ENCODE measurements at regions not wholly inside any gene's neighbourhood (a gene's known extent, or its start where the extent isn't known, plus 50 kb on each side); places are given as distances from the start of the nearest gene placed in this dataset.

DNA sequence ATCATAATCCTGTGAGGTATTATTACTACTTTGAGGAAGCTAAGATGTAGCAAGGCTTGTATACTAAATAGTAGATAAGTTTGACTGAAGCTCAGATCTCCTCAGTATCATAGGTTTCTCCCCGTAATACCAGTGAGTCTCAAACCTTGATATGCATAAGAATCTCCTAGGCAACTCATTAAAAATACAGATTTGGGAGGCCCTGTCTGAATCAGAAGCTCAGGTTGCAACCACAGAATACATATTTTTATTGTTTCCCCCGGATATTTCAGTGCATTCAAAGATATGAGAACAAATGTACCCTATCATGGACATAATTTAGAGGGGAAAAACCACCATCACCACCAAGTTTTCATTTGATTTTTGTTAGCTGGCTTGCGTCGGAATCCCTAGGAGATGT, 242.1 kb upstream of the C2CD4B start:
- H3K9me3 Mint-ChIP-seq (ENCODE audit: low read depth), result no peaks in the 10 kb centered on the region
- TF ChIP-seq, protein P1, sequence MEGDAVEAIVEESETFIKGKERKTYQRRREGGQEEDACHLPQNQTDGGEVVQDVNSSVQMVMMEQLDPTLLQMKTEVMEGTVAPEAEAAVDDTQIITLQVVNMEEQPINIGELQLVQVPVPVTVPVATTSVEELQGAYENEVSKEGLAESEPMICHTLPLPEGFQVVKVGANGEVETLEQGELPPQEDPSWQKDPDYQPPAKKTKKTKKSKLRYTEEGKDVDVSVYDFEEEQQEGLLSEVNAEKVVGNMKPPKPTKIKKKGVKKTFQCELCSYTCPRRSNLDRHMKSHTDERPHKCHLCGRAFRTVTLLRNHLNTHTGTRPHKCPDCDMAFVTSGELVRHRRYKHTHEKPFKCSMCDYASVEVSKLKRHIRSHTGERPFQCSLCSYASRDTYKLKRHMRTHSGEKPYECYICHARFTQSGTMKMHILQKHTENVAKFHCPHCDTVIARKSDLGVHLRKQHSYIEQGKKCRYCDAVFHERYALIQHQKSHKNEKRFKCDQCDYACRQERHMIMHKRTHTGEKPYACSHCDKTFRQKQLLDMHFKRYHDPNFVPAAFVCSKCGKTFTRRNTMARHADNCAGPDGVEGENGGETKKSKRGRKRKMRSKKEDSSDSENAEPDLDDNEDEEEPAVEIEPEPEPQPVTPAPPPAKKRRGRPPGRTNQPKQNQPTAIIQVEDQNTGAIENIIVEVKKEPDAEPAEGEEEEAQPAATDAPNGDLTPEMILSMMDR (IDR thresholded peaks at IDR 0.05), result no peak
- peaks cover 2% of the 10 kb centered on the region for H3K36me3 Mint-ChIP-seq (ENCODE audit: low read depth)
- H3K27ac Mint-ChIP-seq (ENCODE audit: unreplicated experiment), result no peak overlapping the region
- H3K4me1 Mint-ChIP-seq (ENCODE audit: low read depth), result peaks cover 12% of the 10 kb centered on the region
- H3K27me3 Mint-ChIP-seq (ENCODE audit: low read depth), result no peaks in the 10 kb centered on the region
- no peak overlapping the region for H3K4me3 Mint-ChIP-seq (ENCODE audit: unreplicated experiment)
- DNase-seq (ENCODE audit: low spot score), result no peak

DNA sequence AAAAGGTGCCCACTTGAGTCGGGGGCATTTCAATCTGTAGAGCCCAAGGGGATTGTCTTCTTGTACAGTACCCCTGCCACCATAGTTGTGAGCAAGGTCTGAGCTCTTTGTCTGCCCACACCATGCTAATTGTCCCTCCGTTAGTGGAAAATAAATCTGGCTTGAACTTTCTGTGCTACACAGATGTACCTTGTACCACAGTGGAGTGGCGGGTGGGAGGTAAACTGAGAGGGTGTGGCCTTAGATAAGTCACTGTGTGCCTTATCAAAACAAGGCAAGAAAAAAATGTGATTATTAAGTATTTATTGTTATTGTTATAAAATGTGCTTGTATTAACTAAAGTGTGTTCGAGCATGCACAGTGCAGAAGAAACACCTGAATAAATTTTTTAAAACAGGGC, 242.9 kb upstream of the C2CD4B start:
- Mint-ChIP-seq H3K4me3 (ENCODE audit: unreplicated experiment) (no peak overlapping the region), H3K27ac (ENCODE audit: unreplicated experiment) (no peak overlapping the region)

DNA sequence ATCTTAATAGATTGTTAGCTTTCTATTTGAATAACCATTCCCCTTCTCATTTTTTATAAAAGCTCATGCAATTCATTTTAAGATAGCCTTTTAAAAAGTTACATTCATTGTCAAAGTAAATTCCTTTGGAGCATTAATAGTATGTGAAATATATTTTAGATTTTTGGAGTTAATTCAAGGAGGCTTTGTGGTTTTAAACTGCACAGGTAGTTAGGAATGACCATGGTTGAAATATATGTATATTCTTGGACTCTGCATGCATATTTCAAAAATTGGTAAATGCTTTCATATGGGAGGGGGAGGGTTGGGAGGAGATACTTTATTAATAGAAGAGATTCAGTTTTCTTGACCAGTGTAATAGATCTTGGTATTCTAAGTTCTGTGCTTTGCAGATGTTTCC, 244.4 kb upstream of the C2CD4B start:
- no peak overlapping the region for H3K4me3 Mint-ChIP-seq (ENCODE audit: unreplicated experiment)
- peaks cover 7% of the 10 kb centered on the region for H3K4me1 Mint-ChIP-seq (ENCODE audit: low read depth)
- TF ChIP-seq, protein P1 (IDR thresholded peaks at IDR 0.05), result no peak
- H3K9me3 Mint-ChIP-seq (ENCODE audit: low read depth), result no peaks in the 10 kb centered on the region
- DNase-seq (ENCODE audit: low spot score), result no peak
- H3K27ac Mint-ChIP-seq (ENCODE audit: unreplicated experiment), result no peak overlapping the region
- H3K27me3 Mint-ChIP-seq (ENCODE audit: low read depth), result no peaks in the 10 kb centered on the region
- H3K36me3 Mint-ChIP-seq (ENCODE audit: low read depth), result no peaks in the 10 kb centered on the region

More for the DNA sequence above, 242.9 kb upstream of the C2CD4B start:
- Mint-ChIP-seq H3K4me1 (ENCODE audit: low read depth) (peaks cover 8% of the 10 kb centered on the region), H3K9me3 (ENCODE audit: low read depth) (no peaks in the 10 kb centered on the region), H3K36me3 (ENCODE audit: low read depth) (no peaks in the 10 kb centered on the region), H3K27me3 (ENCODE audit: low read depth) (no peaks in the 10 kb centered on the region)
- TF ChIP-seq, protein P1 (IDR thresholded peaks at IDR 0.05), result no peak
- no peak for DNase-seq (ENCODE audit: low spot score)

DNA sequence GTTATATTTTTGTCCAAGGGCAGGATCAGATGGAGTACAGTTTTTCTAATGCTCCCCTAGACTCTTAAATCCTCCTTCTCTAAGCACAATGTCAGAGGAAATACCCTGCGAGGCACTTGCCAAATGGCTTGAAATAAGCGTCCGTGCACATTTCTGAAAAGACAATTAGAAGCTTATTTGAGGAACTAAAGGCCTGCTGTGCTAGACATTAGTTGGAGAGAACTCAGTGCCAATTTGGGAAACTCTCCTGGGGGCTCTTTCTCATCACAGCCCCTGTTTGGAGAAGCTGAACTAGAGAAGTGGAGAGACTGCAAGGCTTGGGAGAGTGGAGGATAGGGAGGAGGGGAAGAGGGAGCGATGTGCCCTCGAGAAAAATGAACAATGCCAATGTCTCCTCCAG, 247.6 kb upstream of the C2CD4B start:
- Mint-ChIP-seq H3K4me3 (ENCODE audit: unreplicated experiment) (no peak overlapping the region), H3K27me3 (ENCODE audit: low read depth) (no peaks in the 10 kb centered on the region), H3K4me1 (ENCODE audit: low read depth) (peaks cover 15% of the 10 kb centered on the region), H3K27ac (ENCODE audit: unreplicated experiment) (no peak overlapping the region), H3K9me3 (ENCODE audit: low read depth) (no peaks in the 10 kb centered on the region), H3K36me3 (ENCODE audit: low read depth) (no peaks in the 10 kb centered on the region)
- no peak for DNase-seq (ENCODE audit: low spot score)
- TF ChIP-seq, protein P1 (IDR thresholded peaks at IDR 0.05), result no peak

DNA sequence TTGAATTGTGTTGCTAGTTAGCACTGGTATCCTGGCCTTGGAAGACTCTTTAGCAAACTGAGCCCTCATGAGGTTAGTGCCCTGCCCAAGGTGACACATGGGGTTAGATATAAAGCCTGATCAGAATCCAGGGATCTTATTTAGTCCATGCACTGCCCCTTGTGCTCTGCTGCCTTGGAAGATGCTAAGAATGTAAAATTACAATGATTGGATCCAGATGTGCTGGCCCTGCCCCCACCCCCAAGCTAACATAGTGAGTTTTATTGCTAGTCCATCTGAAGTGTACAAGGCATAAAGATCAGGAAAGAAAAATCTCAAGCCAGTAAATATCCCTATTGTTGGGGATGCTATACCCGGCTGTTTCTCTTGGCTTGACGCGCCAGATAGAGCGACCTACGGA, 248.1 kb upstream of the C2CD4B start:
- H3K36me3 Mint-ChIP-seq (ENCODE audit: low read depth), result no peaks in the 10 kb centered on the region
- no peak overlapping the region for H3K4me3 Mint-ChIP-seq (ENCODE audit: unreplicated experiment)
- peaks cover 17% of the 10 kb centered on the region for H3K4me1 Mint-ChIP-seq (ENCODE audit: low read depth)
- no peak for DNase-seq (ENCODE audit: low spot score)
- TF ChIP-seq, protein P1 (IDR thresholded peaks at IDR 0.05), result no peak
- no peaks in the 10 kb centered on the region for H3K27me3 Mint-ChIP-seq (ENCODE audit: low read depth)
- no peaks in the 10 kb centered on the region for H3K9me3 Mint-ChIP-seq (ENCODE audit: low read depth)
- no peak overlapping the region for H3K27ac Mint-ChIP-seq (ENCODE audit: unreplicated experiment)

Measured in chondrocyte (in vitro differentiated cells).